Heart right ventricle (tissue), 16 donors: ENCODE measurements at regions not wholly inside any gene's neighbourhood (a gene's known extent, or its start where the extent isn't known, plus 50 kb on each side); places are given as distances from the start of the nearest gene placed in this dataset.
"Not testable (repeated sequence)": the region's sequence is repeated elsewhere in the genome, so short reads cannot be mapped to it uniquely, and the experiment has no call there.

Experiments
- ATAC-seq, 8 donors: fragments of 200-7000 bp; cut with Tn5 transposase; one replicate each; pipeline ENCODE4 v1.9.1; 2020; ENCODE audit warnings: mild to moderate bottlenecking in 8 of 8, moderate library complexity in 8 of 8, moderate number of reproducible peaks in 1 of 8
- DNase-seq, 2 donors: peaks; one replicate each; pipeline ENCODE4 v3.0.0-alpha.2; 2020
- H3K27ac ChIP-seq, 10 donors: fragments of 200-600 bp; sonication (generic) in 2 of 10; one replicate each; pipeline versions ENCODE4 v1.5.0 to v1.8.0; 2020 to 2022; ENCODE audit warnings: mild to moderate bottlenecking in 3 of 10
- H3K27me3 ChIP-seq, 7 donors: fragments of 200-600 bp; one replicate each; pipeline ENCODE4 v1.8.0; 2021 to 2022; ENCODE audit warnings: mild to moderate bottlenecking in 2 of 7
- H3K36me3 ChIP-seq, 9 donors: fragments of 200-600 bp; sonication (generic) in 1 of 9; one replicate each; pipeline versions ENCODE4 v1.5.0 to v1.8.0; 2020 to 2022; ENCODE audit warnings: mild to moderate bottlenecking in 2 of 9
- H3K4me1 ChIP-seq, 9 donors: fragments of 200-600 bp; sonication (generic) in 1 of 9; one replicate each; pipeline versions ENCODE4 v1.5.0 to v1.8.0; 2020 to 2022; ENCODE audit warnings: mild to moderate bottlenecking in 4 of 9
- H3K4me3 ChIP-seq, 10 donors: fragments of 200-600 bp; sonication (generic) in 2 of 10; one replicate each; pipeline versions ENCODE4 v1.5.0 to v1.8.0; 2020 to 2022; ENCODE audit warnings: mild to moderate bottlenecking in 7 of 10, moderate library complexity in 2 of 10
- H3K9me3 ChIP-seq, 11 donors: fragments of 200-600 bp in 10 of 11; sonication (generic) in 2 of 11; one replicate each; pipeline versions ENCODE4 v1.5.0 to v1.8.0; 2013 to 2022; ENCODE audit warnings: mild to moderate bottlenecking in 2 of 11, control low read depth in 1 of 11, moderate library complexity in 1 of 11
- WGBS, 2 donors: extraction: QIAGEN DNeasy Blood & Tissue Kit; methylation state at CpG; one replicate each; pipeline ENCODE4 v1.1.7; 2013; ENCODE audit warnings: inconsistent platforms in 1 of 2; 5-methylcytosine and 5-hydroxymethylcytosine counted together
- intact Hi-C, 10 donors: fragments of 100-400 bp; cut with DNase I; formaldehyde crosslinking; loops; one replicate each; pipeline versions ENCODE4 v1.11.1 to v1.14.2; 2022
- TF ChIP-seq, protein P1 (sequence below), 9 donors: fragments of 200-600 bp; sonication (generic) in 2 of 9; IDR thresholded peaks; one replicate each; pipeline versions ENCODE4 v1.5.0 to v1.8.0; 2021 to 2022; ENCODE audit warnings: antibody characterized with exemption in 9 of 9, mild to moderate bottlenecking in 5 of 9, moderate library complexity in 1 of 9
- donor health status: Arrhythmogenic right ventricular cardiomyopathy.
- donor health status: ischemic (EF 13 %, LVEDD 7.1; RV severe dilation, severe dysfunction).
- donor health status: healthy with polysubstance abuse.
- donor health status: DM: no; HTN: yes; CAD: no.
- donor health status: DM: no; HTN: no; CAD: no.
- donor health status: ischemic (EF 25% LVEDD 6.9; RV normal size, moderate dysfunction).
- donor health status: ischemic (EF 25% LVEDD 5.7; RV mildly dilated, moderate dysfunction).
- donor health status: healthy.
- donor health status: DM: yes; HTN: yes; CAD: no.
- donor health status: Ischemic cardiomyopathy.
- donor health status: ischemic (EF 35%, LVEDD 5.7; RV mildly dilated, moderate dysfunction).
- donor health status: nonischemic (EF 11% LVEDD 7.7; RV severe dilation, severe dysfunction).
- donor health status: DM: yes; HTN: yes; CAD: no.
- donor health status: PGD.
- donor health status: ischemic (EF 29% LVEDD 5.4; RV normal size, mild dysfunction).
- donor health status: nonischemic (EF 23%, LVEDD 6.1; RV moderate dilation, normal function).

- Histone ChIP-seq H3K36me3 (no peaks in the 10 kb centered on the region), H3K27ac (no peak overlapping the region), H3K4me1 (peaks cover 0 to 25% (median 5%) of the 10 kb centered on the region in 9 donors), H3K9me3 (no peaks in the 10 kb centered on the region), H3K4me3 (no peak overlapping the region), H3K27me3 (no peaks in the 10 kb centered on the region)
- WGBS, 2 donors, result 90 to 92% methylated on average over 6 of the region's 6 CpGs
- TF ChIP-seq, protein P1, sequence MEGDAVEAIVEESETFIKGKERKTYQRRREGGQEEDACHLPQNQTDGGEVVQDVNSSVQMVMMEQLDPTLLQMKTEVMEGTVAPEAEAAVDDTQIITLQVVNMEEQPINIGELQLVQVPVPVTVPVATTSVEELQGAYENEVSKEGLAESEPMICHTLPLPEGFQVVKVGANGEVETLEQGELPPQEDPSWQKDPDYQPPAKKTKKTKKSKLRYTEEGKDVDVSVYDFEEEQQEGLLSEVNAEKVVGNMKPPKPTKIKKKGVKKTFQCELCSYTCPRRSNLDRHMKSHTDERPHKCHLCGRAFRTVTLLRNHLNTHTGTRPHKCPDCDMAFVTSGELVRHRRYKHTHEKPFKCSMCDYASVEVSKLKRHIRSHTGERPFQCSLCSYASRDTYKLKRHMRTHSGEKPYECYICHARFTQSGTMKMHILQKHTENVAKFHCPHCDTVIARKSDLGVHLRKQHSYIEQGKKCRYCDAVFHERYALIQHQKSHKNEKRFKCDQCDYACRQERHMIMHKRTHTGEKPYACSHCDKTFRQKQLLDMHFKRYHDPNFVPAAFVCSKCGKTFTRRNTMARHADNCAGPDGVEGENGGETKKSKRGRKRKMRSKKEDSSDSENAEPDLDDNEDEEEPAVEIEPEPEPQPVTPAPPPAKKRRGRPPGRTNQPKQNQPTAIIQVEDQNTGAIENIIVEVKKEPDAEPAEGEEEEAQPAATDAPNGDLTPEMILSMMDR (IDR thresholded peaks at IDR 0.05), result no peak
- intact Hi-C loops, result no loop called here
- no peak for ATAC-seq
- no peak for DNase-seq
These were observed 141.6 kb downstream of the ALOX5 start for GRCh38 chr10:45515630-45516029.

DNA sequence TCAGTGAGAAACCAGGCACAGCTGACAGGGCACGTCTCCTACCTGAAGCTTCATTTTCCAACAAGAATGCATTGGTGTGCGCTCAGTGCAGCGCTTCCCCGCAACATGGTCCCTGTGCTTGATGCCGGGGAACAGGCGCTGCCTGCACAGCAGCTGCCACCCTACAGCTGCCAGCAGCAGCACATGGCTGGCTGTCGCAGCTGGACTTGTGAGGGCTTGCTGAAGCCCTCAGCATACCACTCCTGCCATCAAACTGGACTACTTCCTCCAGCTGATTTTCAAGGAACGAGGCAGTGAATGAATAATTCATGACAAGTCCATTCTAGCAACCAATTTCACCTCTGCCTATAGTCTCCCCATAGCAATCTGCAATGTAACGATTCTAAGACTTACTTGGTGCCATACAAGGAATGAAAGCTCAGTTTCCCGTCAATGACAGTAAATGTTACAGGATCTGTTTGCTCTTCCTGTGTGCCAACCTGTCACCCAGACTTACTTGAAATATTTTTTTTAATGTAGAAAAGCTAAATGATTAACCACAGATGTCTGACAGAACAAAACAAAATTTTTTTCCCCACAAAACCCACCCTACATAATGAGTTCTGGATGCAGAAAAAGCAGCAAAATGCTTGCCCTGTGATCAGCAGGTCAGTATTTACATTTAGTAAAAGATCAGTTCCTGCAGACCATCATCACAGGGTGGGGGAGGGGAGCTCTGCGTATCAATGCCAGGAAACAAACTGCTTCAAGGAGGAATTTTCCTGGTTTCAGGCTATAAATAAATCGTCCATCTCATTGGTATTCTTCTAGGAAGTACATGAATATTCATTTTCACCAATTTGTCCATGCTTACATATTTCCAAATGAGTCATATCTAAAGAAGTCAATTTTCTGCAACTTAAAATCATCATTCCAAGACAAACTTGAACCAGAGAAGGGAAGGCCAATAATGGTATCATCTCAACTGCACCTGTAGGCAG is 140.6 kb downstream of the ALOX5 start:
- TF ChIP-seq, protein P1 (IDR thresholded peaks at IDR 0.05), result no peak
- no peak for ATAC-seq
- no peak for DNase-seq
- Histone ChIP-seq H3K9me3 (no peaks in the 10 kb centered on the region), H3K27ac (no peak overlapping the region), H3K4me1 (peaks cover 0 to 25% (median 4%) of the 10 kb centered on the region in 9 donors), H3K4me3 (no peak overlapping the region), H3K27me3 (no peaks in the 10 kb centered on the region), H3K36me3 (no peaks in the 10 kb centered on the region)
- 81 to 83% methylated on average over 12 of the region's 12 CpGs for WGBS, 2 donors
- intact Hi-C loops, result no loop called here

- Histone ChIP-seq H3K4me1 (peaks cover 0 to 21% (median 4%) of the 10 kb centered on the region in 9 donors), H3K27ac (no peak overlapping the region), H3K27me3 (no peaks in the 10 kb centered on the region), H3K4me3 (no peak overlapping the region), H3K9me3 (no peaks in the 10 kb centered on the region), H3K36me3 (no peaks in the 10 kb centered on the region)
- ATAC-seq (no peak), DNase-seq (no peak)
- intact Hi-C loops, result no loop called here
- 73 to 75% methylated on average over 3 of the region's 3 CpGs for WGBS, 2 donors
- TF ChIP-seq, protein P1 (IDR thresholded peaks at IDR 0.05), result no peak
These were observed 139.5 kb downstream of the ALOX5 start for GRCh38 chr10:45513551-45513950.

GRCh38 chr10:45511926-45512325 is 137.9 kb downstream of the ALOX5 start:
- WGBS, 2 donors, result 97 to 98% methylated on average over 14 to 32 of the region's 37 CpGs
- H3K4me1 ChIP-seq, result peaks cover 0 to 21% (median 4%) of the 10 kb centered on the region in 9 donors
- H3K9me3 ChIP-seq, H3K27me3 ChIP-seq, intact Hi-C loops, H3K4me3 ChIP-seq, DNase-seq, ATAC-seq, H3K36me3 ChIP-seq, H3K27ac ChIP-seq: not testable (repeated sequence)

GRCh38 chr10:45509491-45509890 is 135.5 kb downstream of the ALOX5 start:
- DNase-seq (no peak), ATAC-seq (no peak)
- Histone ChIP-seq H3K9me3 (no peaks in the 10 kb centered on the region), H3K36me3 (no peaks in the 10 kb centered on the region), H3K27ac (no peak overlapping the region), H3K4me3 (no peak overlapping the region), H3K4me1 (peaks cover 0 to 9% (median 1%) of the 10 kb centered on the region in 9 donors), H3K27me3 (no peaks in the 10 kb centered on the region)
- TF ChIP-seq, protein P1 (IDR thresholded peaks at IDR 0.05), result no peak
- intact Hi-C loops, result loop anchor here in 1 of 10 donors (10.0 kb wide), 1 partner anchor 45 kb away; no protein-coding TSS in a partner anchor
